GM21515 (cell line): ENCODE measurements at regions not wholly inside any gene's neighbourhood (a gene's known extent, or its start where the extent isn't known, plus 50 kb on each side); places are given as distances from the start of the nearest gene placed in this dataset.
"Not testable (repeated sequence)": the region's sequence is repeated elsewhere in the genome, so short reads cannot be mapped to it uniquely, and the experiment has no call there.

Experiments used
- ATAC-seq: cut with Tn5 transposase; IDR thresholded peaks from one replicate; pipeline ENCODE4 v1.9.1; 2021; ENCODE audit not compliant: unreplicated experiment

DNA sequence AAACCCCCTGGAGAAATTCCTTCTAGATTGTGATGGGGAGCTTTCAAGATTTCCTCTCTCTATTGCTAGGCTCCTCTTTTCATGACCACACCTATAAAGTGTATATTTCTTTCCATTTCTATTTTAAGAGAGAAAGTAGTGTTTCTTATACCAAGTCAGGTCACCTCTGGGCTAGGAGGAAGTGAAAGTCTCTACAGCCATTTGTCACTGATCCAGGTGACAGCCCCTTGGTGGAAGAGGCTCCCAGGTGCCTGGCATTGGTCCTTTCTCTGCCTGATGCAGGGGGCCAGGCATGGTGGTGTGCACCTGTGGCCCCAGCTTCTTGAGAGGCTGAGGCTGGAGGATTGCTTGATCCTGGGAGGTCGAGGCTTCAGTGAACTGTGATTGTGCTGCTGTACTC, 64.7 kb downstream of the DHCR7 start:
- peak; percentile 59 for ATAC-seq

DNA sequence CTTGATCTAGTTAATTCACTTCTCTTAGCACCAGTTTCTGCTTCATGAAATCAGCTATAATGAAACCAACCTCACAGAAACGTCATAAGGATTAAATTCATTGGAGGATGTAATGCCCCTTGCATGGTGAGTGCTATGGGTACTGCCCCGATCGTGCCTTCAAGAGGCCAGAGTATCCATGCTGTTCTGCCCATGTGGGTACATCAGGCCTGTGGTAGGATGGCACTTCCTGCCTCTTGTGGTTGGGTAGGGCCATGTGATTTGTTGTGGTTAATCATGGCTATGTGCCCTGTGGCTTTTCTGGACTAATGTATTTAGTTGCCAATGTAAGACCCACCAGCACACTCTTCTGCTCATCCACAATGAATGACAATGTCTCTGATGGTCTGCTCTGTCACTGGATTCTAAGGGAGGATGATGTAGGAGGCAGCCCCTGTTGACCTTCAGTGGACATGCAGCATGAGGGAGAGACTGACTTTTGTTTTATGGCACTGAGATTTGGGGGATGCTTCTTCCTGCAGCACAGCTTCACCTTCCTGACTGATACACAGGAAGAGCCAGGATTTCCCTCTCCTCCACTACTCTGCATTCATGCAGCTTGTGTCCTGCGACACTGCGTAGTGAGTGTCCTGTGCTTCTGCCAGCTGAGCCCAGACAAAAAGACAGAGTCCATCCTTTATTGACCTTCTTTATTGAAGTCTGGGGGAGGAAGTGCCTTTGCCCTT, 66.2 kb downstream of the DHCR7 start:
- ATAC-seq = no peak

- ATAC-seq = no peak
Measured at GRCh38 chr11:71379701-71380100, 68.5 kb downstream of the DHCR7 start.

- ATAC-seq = peak; percentile 68
Measured at GRCh38 chr11:71373791-71374454, 74.3 kb downstream of the DHCR7 start.

GRCh38 chr11:71372693-71373657, 75.2 kb downstream of the DHCR7 start:
- no peak for ATAC-seq

DNA sequence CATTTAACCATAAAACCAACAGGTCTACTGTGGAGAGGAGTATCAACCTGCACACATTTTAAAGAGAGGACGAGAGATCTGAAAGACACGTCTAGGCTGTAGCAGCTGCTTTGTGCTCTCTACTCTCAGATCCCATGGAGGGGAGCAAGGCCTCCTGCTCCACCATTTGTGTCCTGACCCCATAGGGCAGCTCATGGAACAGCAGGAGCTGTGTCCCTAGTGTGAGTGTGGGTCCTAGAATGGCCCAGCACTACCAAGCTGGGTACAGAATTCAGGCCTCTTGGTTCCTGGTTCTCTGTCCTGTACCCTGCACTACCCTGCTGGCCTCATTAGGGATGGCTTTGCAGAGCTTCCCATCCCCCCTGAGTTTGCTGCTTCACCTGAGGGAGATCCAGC, 76.5 kb downstream of the DHCR7 start:
- ATAC-seq = no peak

GRCh38 chr11:71370895-71371673, 77.1 kb downstream of the DHCR7 start:
- ATAC-seq = no peak

GRCh38 chr11:71370020-71370747, 78.0 kb downstream of the DHCR7 start:
- ATAC-seq = no peak

DNA sequence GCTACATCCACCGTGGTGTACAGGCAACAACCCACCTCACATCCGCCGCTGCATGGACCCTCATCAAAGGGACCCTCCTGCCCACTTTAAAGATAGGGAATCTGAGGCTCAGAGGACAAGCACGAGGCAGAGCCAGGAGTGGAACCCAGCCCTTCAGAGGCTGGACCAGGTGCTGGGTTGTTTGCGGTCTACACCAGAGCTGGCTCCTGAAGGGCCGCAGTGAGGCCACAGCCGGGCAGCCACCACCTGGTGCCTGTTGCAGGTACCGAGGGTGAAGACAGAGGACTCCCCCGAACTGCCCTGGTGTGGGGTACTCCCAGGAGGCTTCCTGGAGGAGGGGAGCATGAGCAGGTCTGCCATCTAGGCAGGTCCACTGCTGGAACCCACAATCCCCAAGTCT, 78.8 kb downstream of the DHCR7 start:
- no peak for ATAC-seq

DNA sequence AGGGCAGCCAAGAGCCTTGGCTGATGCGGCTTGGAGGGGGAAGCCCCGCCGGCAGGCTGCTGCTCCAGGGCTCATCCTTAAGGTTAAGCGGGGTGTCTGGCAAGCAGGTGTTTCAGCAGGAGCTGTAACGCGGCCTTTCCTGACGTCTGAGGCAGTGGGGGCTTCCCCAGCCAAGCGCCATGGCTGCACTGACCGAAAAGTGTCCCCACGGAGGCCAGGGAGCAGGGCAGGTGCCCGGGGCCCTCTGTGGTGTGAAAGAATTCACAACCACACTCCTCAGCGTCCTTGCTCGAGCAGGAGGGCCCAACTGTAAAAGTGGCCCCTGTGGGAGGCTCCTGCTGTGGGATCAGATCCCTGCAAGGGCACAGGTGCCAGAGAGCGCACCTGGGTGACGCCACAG, 79.2 kb downstream of the DHCR7 start:
- ATAC-seq = no peak

DNA sequence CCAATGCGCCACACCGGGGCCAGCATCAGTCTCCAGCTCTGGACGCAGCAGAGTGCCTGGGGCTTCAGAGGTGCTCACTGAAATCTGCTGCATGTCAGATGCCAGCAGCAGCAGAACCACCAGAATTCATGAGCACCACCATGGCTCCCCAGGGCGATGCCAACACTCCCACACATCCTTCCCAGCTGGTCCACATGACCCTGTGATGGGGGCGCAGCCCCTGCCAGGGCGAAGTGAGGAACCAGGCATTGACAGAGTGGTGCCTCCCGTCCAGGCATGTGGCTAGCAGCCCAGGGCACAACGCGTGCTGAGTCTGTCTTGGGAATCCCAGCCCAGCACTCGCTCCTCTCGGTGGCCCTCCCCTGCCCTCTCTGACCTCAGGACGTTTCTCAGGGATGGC, 80.4 kb downstream of the DHCR7 start:
- ATAC-seq = no peak

DNA sequence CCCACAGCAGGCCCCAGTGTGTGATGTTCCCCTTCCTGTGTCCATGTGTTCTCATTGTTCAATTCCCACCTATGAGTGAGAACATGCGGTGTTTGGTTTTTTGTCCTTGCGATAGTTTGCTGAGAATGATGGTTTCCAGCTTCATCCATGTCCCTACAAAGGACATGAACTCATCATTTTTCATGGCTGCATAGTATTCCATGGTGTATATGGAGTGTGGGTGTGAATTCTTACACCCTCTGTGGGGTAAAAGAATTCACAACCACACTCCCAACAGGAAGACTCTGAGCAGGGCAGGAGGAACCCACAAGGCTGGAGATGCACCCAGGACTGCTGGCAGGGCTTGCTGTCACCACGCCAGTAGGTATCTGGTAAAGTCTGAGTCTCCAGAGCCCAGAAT, 80.9 kb downstream of the DHCR7 start:
- not testable (repeated sequence) for ATAC-seq

DNA sequence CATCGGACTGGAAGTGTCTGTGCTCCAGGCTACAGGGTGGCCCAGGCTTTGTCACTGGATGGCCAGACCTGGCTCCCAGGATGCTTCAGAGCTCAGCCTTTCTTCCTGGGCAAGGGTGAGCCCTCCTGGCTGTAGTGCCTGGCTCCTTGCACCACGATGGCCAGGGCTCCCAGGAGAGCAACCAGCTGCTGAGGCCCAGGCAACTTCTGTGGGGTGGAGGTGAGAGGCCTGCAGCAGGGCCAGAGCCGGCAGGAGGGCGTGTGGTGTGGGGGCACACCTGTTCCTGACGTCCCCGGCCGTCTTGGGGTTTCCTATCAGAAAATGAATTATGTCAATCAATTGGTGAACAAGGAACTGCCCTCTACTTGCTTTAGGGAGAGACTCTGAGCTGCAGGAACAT, 82.1 kb downstream of the DHCR7 start:
- no peak for ATAC-seq

GRCh38 chr11:71365626-71366025, 82.6 kb downstream of the DHCR7 start:
- ATAC-seq = no peak

DNA sequence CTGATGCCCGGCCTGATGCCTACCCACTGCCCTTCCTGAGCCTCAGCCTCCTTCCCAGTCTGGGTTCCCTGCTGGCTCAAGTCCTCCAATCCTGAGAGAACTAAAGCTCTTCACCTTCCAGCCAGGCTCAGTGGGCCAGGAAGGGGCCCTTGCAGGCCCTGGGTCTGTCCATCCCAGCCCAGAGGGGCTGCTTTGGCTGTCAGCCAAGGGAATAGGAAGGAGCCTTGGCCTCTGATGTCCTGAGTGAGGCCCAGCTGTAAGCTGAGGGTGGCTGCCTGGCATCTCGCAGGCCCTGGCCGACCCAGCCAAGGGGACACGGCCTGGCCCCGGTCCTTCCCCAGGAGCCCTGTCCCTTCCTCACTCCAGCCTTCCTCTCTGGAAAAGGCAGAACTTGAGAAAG, 83.4 kb downstream of the DHCR7 start:
- ATAC-seq = no peak

- no peak for ATAC-seq
Measured at GRCh38 chr11:71364176-71364671, 84.0 kb downstream of the DHCR7 start.

DNA sequence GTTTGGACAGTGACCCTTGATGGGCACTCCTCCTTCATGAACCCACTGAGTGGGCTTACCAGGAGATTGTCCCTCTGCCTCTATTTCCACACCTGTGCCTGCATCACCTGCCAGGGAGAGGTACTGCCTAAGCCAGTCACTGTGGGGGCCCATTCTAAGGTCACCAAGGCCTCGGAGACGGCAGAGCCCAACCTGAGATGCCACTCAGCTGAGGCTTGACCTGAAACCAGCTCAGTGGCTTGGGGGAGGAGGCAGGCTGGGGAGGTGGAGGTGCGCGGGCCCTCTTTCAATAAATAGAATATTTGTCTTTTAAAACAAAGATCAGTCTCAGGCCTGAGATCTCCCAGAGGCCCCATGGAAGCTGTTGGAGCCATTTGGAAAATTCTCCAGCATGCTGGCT, 84.5 kb downstream of the DHCR7 start:
- no peak for ATAC-seq

DNA sequence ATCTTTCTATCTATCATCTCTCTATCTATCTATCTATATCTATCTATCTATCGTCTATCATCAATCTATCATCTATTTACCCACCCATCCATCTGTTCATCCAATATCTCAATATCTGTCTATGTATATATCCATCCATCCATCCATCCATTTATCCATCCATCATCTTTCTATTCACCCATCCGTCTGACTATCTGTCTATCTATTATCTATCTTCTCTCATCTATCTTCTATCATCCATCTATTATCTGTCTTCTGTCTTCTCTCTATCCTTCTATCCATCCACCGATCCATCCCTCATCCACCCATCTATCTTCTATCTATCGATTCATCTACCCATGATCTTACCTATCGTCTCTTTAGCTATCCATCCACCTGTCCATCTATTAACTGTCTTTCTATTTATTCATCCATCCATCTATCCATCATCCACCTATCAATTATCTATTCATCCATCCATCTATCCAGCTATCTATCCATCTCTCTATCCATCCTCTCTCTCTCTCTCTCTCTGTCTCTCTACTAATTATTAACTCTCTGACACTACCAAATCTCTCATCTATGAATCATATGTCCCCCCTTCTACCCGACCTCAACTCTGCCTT, 89.1 kb downstream of the DHCR7 start:
- ATAC-seq = no peak

DNA sequence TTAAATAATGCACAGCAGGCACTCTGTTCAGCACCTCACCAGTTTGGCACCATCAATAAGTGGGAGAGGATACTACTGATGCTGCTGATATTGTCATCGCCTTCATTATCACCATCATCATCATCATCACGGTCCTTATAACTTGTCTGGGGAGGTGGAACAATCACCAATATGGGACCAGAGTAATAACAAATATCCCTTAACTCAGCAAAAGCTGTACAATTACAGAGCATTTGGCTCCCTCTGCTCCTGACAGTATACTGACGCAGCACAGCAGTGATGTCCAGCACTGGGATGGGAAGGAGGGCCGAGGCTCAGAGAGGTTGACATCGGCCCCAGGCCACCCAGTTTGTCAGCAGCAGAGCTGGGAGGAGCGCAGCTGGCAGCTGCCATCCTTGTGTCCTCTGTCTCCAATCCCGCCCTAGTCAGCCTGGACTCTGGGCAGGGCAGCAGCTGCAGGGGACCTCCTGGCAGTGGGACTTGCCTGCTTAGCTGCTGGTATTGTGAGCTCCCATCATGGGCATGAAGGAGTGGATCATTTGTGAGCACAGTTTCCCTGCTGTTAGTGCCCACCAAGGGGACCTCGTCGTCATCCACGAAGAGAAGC, 90.0 kb downstream of the DHCR7 start:
- ATAC-seq = no peak
